ENCODE measurements at regions not wholly inside any gene's neighbourhood (a gene's known extent, or its start where the extent isn't known, plus 50 kb on each side); places are given as distances from the start of the nearest gene placed in this dataset.

GRCh38 chr10:111973306-111973705 lies 210.3 kb downstream of the GPAM start:
- Histone ChIP-seq H3K4me3 (ENCODE audit: low read depth, low read length) (no peak overlapping the region), H3K27me3 (replicated peaks) (no peaks in the 10 kb centered on the region), H3K36me3 (replicated peaks) (no peaks in the 10 kb centered on the region), H3K27ac (no peak overlapping the region)
- in situ Hi-C loops (cut with HindIII; ENCODE audit: low pct_ligation_motif_present, low sequenced_read_pairs) = no loop called here
- TF ChIP-seq, protein P1, sequence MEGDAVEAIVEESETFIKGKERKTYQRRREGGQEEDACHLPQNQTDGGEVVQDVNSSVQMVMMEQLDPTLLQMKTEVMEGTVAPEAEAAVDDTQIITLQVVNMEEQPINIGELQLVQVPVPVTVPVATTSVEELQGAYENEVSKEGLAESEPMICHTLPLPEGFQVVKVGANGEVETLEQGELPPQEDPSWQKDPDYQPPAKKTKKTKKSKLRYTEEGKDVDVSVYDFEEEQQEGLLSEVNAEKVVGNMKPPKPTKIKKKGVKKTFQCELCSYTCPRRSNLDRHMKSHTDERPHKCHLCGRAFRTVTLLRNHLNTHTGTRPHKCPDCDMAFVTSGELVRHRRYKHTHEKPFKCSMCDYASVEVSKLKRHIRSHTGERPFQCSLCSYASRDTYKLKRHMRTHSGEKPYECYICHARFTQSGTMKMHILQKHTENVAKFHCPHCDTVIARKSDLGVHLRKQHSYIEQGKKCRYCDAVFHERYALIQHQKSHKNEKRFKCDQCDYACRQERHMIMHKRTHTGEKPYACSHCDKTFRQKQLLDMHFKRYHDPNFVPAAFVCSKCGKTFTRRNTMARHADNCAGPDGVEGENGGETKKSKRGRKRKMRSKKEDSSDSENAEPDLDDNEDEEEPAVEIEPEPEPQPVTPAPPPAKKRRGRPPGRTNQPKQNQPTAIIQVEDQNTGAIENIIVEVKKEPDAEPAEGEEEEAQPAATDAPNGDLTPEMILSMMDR (IDR thresholded peaks at IDR 0.05; ENCODE audit: low read depth, low read length, missing control alignments) = no peak
- DNase-seq = no peak

DNA sequence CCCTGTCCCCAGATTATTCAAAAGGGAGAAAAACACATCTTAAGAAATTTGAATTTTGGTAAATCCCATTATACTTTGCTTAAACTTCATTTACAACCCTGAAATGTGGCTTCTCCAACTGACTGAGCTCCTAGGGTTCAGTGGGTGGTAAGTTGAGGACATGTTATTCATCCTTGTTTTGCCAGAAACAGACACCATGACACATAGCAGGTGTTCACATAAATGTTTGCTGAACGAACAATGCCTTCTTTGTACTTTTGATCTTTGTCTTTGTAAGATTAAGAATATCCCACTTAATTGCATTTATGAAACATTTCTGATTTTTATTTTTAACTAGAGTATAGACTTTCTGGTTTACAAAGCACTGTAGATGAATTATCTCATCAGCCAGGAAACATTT lies 209.7 kb downstream of the GPAM start:
- no peak overlapping the region for H3K27ac ChIP-seq
- no peaks in the 10 kb centered on the region for H3K27me3 ChIP-seq (replicated peaks)
- TF ChIP-seq, protein P1 (IDR thresholded peaks at IDR 0.05; ENCODE audit: low read depth, low read length, missing control alignments) = no peak
- in situ Hi-C loops (cut with HindIII; ENCODE audit: low pct_ligation_motif_present, low sequenced_read_pairs) = no loop called here
- no peaks in the 10 kb centered on the region for H3K36me3 ChIP-seq (replicated peaks)
- H3K4me3 ChIP-seq (ENCODE audit: low read depth, low read length) = no peak overlapping the region
- no peak for DNase-seq

DNA sequence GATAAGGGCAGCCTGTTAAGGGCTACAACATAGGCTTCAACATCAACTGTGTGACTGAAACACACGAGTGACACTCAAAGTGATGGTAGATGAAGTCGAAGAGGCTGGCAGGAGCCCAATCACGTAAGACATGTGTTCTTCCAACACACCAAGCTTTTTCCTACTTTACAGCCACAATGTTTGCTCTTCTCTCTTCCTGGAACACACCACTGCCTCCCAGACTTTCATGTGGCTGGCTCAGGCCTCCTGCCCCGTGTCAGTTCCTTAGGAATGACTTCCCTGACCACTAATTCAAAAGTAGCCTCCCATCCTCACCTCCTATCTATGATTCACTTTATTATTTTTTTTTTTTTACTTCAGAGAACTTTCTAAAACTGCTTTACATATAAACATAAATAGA lies 209.2 kb downstream of the GPAM start:
- H3K4me3 ChIP-seq (ENCODE audit: low read depth, low read length) = no peak overlapping the region
- no peaks in the 10 kb centered on the region for H3K36me3 ChIP-seq (replicated peaks)
- H3K27ac ChIP-seq = no peak overlapping the region
- H3K27me3 ChIP-seq (replicated peaks) = no peaks in the 10 kb centered on the region
- TF ChIP-seq, protein P1 (IDR thresholded peaks at IDR 0.05; ENCODE audit: low read depth, low read length, missing control alignments) = no peak
- DNase-seq = no peak
- in situ Hi-C loops (cut with HindIII; ENCODE audit: low pct_ligation_motif_present, low sequenced_read_pairs) = no loop called here

- H3K4me3 ChIP-seq (ENCODE audit: low read depth, low read length) = no peak overlapping the region
- TF ChIP-seq, protein P1 (IDR thresholded peaks at IDR 0.05; ENCODE audit: low read depth, low read length, missing control alignments) = no peak
- H3K27ac ChIP-seq = no peak overlapping the region
- no peaks in the 10 kb centered on the region for H3K27me3 ChIP-seq (replicated peaks)
- in situ Hi-C loops (cut with HindIII; ENCODE audit: low pct_ligation_motif_present, low sequenced_read_pairs) = no loop called here
- no peaks in the 10 kb centered on the region for H3K36me3 ChIP-seq (replicated peaks)
- no peak for DNase-seq
These were observed 207.0 kb downstream of the GPAM start for GRCh38 chr10:111976557-111976956.

GRCh38 chr10:111984057-111984456 lies 199.5 kb downstream of the GPAM start:
- in situ Hi-C loops (cut with HindIII; ENCODE audit: low pct_ligation_motif_present, low sequenced_read_pairs) = no loop called here
- DNase-seq = no peak
- Histone ChIP-seq H3K4me3 (ENCODE audit: low read depth, low read length) (no peak overlapping the region), H3K36me3 (replicated peaks) (no peaks in the 10 kb centered on the region), H3K27ac (no peak overlapping the region), H3K27me3 (replicated peaks) (no peaks in the 10 kb centered on the region)
- TF ChIP-seq, protein P1 (IDR thresholded peaks at IDR 0.05; ENCODE audit: low read depth, low read length, missing control alignments) = no peak

GRCh38 chr10:111986079-111986478 lies 197.5 kb downstream of the GPAM start:
- no peak for DNase-seq
- Histone ChIP-seq H3K36me3 (replicated peaks) (no peaks in the 10 kb centered on the region), H3K27ac (no peak overlapping the region), H3K4me3 (ENCODE audit: low read depth, low read length) (no peak overlapping the region), H3K27me3 (replicated peaks) (no peaks in the 10 kb centered on the region)
- in situ Hi-C loops (cut with HindIII; ENCODE audit: low pct_ligation_motif_present, low sequenced_read_pairs) = no loop called here
- TF ChIP-seq, protein P1 (IDR thresholded peaks at IDR 0.05; ENCODE audit: low read depth, low read length, missing control alignments) = no peak
